Adrenal gland (tissue), 9 donors: ENCODE measurements at regions not wholly inside any gene's neighbourhood (a gene's known extent, or its start where the extent isn't known, plus 50 kb on each side); places are given as distances from the start of the nearest gene placed in this dataset.

ENCODE experiments used
- DNase-seq, 7 donors: peaks; one replicate each; pipeline ENCODE4 v3.0.0-alpha.2; 2019 to 2020
- H3K27ac ChIP-seq, 5 donors: fragments of 200-600 bp; sonication (generic) in 4 of 5; 1 replicate in 3 of 5; 2 replicates in 2 of 5; pipeline versions ENCODE4 v1.5.1 to v1.8.0; 2016 to 2020; ENCODE audit warnings: mild to moderate bottlenecking in 1 of 5
- H3K27me3 ChIP-seq: fragments of 200-600 bp; 2 replicates; pipeline ENCODE4 v1.8.0; 2021
- H3K36me3 ChIP-seq, 2 donors: fragments of 200-600 bp; replicated peaks in 1 of 2; 1 replicate in 1 of 2; 2 replicates in 1 of 2; pipeline versions ENCODE4 v1.5.1 to v1.8.0; 2018 to 2022
- H3K4me1 ChIP-seq, 2 donors: fragments of 200-600 bp; replicated peaks in 1 of 2; 1 replicate in 1 of 2; 2 replicates in 1 of 2; pipeline versions ENCODE4 v1.5.1 to v1.8.0; 2018 to 2021
- H3K4me3 ChIP-seq, 4 donors: fragments of 200-600 bp; sonication (generic) in 3 of 4; one replicate each; pipeline ENCODE4 v1.5.1; 2016 to 2018
- H3K9me3 ChIP-seq, 3 donors: fragments of 200-600 bp; sonication (generic) in 1 of 3; replicated peaks in 1 of 3; 1 replicate in 2 of 3; 2 replicates in 1 of 3; pipeline versions ENCODE4 v1.5.1 to v1.8.0; 2016 to 2021
- POLR2A ChIP-seq, 2 donors: fragments of 450-650 bp; IDR thresholded peaks; one replicate each; pipeline ENCODE4 v1.6.1; 2017; ENCODE audit warnings: antibody characterized with exemption in 2 of 2, mild to moderate bottlenecking in 2 of 2, moderate library complexity in 1 of 2
- whole genome bisulfite sequencing, 4 donors: extraction: QIAGEN DNeasy Blood & Tissue Kit in 2 of 4; methylation state at CpG; one replicate each; pipeline versions ENCODE4 v1.1.5 to v1.1.7; 2013 to 2017; 5-methylcytosine and 5-hydroxymethylcytosine counted together
- intact Hi-C, 2 donors: fragments of 100-400 bp; cut with DNase I; formaldehyde crosslinking; loops; one replicate each; pipeline versions ENCODE4 v1.14.1 to v1.15.0; 2022 to 2023
- TF ChIP-seq, protein P1 (sequence below), 6 experiments: fragments of 450-650 bp in 4 of 6; fragments of 200-600 bp in 2 of 6; sonication (generic) in 1 of 6; IDR thresholded peaks; 1 replicate in 5 of 6; 2 replicates in 1 of 6; pipeline versions ENCODE4 v1.5.1 to v1.8.0; 2016 to 2021; ENCODE audit warnings: antibody characterized with exemption in 6 of 6, mild to moderate bottlenecking in 2 of 6, moderate library complexity in 1 of 6
- donor health status: healthy with polysubstance abuse.
- donor health status: Bipolar disorder and iron deficiency.
- donor health status: DM: yes; HTN: yes; CAD: no.
- donor health status: DM: no; HTN: no; CAD: no.
- donor health status: DM: no; HTN: no; CAD: no.

DNA sequence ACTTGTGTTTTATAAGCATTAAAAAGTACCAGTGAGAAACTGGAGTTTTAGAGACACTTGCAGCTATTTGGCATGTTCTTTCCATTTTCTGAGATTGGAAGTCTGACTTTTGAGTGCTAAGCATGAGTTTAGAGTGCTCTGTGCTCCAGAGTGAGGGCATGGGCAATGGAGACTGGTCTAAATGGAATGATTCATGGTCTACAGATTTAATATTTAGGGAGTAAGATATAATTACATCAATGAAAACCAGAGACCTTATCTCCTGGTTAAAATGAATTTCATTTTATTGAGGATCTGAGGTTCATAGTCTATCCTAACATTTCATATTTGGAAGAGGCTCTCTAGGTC lies 135.9 kb upstream of the RPS23 start:
- peak overlapping the region in 1 of 5 donors; percentile 55 for H3K27ac ChIP-seq
- TF ChIP-seq POLR2A (IDR thresholded peaks at IDR 0.05): no peak
- TF ChIP-seq, protein P1, sequence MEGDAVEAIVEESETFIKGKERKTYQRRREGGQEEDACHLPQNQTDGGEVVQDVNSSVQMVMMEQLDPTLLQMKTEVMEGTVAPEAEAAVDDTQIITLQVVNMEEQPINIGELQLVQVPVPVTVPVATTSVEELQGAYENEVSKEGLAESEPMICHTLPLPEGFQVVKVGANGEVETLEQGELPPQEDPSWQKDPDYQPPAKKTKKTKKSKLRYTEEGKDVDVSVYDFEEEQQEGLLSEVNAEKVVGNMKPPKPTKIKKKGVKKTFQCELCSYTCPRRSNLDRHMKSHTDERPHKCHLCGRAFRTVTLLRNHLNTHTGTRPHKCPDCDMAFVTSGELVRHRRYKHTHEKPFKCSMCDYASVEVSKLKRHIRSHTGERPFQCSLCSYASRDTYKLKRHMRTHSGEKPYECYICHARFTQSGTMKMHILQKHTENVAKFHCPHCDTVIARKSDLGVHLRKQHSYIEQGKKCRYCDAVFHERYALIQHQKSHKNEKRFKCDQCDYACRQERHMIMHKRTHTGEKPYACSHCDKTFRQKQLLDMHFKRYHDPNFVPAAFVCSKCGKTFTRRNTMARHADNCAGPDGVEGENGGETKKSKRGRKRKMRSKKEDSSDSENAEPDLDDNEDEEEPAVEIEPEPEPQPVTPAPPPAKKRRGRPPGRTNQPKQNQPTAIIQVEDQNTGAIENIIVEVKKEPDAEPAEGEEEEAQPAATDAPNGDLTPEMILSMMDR (IDR thresholded peaks at IDR 0.05): no peak

DNA sequence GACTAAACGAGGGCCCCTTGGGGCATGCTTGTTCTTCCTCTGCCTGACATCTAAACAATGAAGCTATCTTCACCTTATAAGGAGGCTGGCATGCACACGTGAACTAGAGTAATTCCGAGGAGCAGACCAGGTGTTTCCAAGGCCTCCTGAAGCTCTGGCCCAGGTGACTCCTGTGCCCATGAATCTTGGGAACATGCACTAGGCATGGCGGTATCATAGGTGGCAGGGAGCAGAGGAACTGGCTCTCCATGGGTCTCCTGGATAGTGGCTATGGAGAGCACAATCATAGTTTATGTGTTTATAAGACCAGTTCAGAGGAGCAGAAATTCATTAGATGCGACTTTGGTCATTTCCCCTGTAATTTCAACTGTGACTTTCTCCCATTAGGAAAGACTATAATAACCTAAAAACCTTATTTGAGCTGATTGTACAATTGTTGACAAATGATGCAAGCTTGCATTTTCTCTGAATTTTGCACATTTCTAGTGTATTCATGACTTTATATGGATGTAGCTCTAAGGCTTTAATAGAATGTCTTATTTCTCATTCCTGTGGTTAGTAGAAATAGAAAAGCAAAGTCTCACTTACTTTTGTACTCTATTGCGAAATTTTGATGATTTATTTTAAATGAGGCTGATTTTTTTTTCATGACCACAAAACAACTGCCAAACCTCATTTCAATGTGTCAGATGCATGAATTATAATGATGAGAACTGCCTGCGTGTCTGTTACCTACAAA lies 135.3 kb upstream of the RPS23 start:
- Histone ChIP-seq H3K27ac (peak overlapping the region in 3 of 5 donors; percentile 33 to 85 (median 64)), H3K4me3 (no peak overlapping the region), H3K27me3 (no peaks in the 10 kb centered on the region), H3K4me1 (peaks cover 10 to 17% of the 10 kb centered on the region in 2 donors), H3K36me3 (no peaks in the 10 kb centered on the region), H3K9me3 (no peaks in the 10 kb centered on the region)
- TF ChIP-seq, protein P1 (IDR thresholded peaks at IDR 0.05): no peak
- no peak for TF ChIP-seq POLR2A (IDR thresholded peaks at IDR 0.05)
- intact Hi-C loops: no loop called here
- no peak for DNase-seq
- WGBS, 4 donors: 53 to 60% (median 57%) methylated on average over 7 of the region's 7 CpGs

More for the DNA sequence above, 135.9 kb upstream of the RPS23 start:
- Histone ChIP-seq H3K4me1 (peaks cover 15 to 17% of the 10 kb centered on the region in 2 donors), H3K36me3 (no peaks in the 10 kb centered on the region), H3K9me3 (no peaks in the 10 kb centered on the region), H3K27me3 (no peaks in the 10 kb centered on the region), H3K4me3 (no peak overlapping the region)
- intact Hi-C loops: no loop called here
- no peak for DNase-seq

GRCh38 chr5:82408033-82408432 lies 129.9 kb upstream of the RPS23 start:
- no peaks in the 10 kb centered on the region for H3K36me3 ChIP-seq
- no peak for DNase-seq
- no peaks in the 10 kb centered on the region for H3K9me3 ChIP-seq
- no peaks in the 10 kb centered on the region for H3K27me3 ChIP-seq
- no peak overlapping the region for H3K27ac ChIP-seq
- WGBS, 4 donors: 87 to 96% (median 87%) methylated on average over 3 of the region's 3 CpGs
- TF ChIP-seq, protein P1 (IDR thresholded peaks at IDR 0.05): no peak
- TF ChIP-seq POLR2A (IDR thresholded peaks at IDR 0.05): no peak
- peaks cover 0 to 1% of the 10 kb centered on the region in 2 donors for H3K4me1 ChIP-seq
- intact Hi-C loops: no loop called here
- no peak overlapping the region for H3K4me3 ChIP-seq

GRCh38 chr5:82406205-82406773 lies 128.1 kb upstream of the RPS23 start:
- no peaks in the 10 kb centered on the region for H3K4me1 ChIP-seq
- WGBS, 4 donors: 67 to 69% (median 69%) methylated on average over 13 of the region's 13 CpGs
- peak in 2 of 7 donors; percentile 31 to 48 for DNase-seq
- intact Hi-C loops: no loop called here
- no peak overlapping the region for H3K4me3 ChIP-seq
- H3K36me3 ChIP-seq: no peaks in the 10 kb centered on the region
- no peaks in the 10 kb centered on the region for H3K9me3 ChIP-seq
- H3K27me3 ChIP-seq: no peaks in the 10 kb centered on the region
- H3K27ac ChIP-seq: no peak overlapping the region
- TF ChIP-seq, protein P1 (IDR thresholded peaks at IDR 0.05): no peak
- TF ChIP-seq POLR2A (IDR thresholded peaks at IDR 0.05): no peak
